H1 (cell line): ENCODE measurements at regions not wholly inside any gene's neighbourhood (a gene's known extent, or its start where the extent isn't known, plus 50 kb on each side); places are given as distances from the start of the nearest gene placed in this dataset.

ENCODE experiments used
- CTCF ChIA-PET: fragments of 300-600 bp; sonication (Branson Sonifier 250); formaldehyde crosslinking; loops from one replicate; lab custom pipeline; 2021; ENCODE audit not compliant: partially characterized antibody; lab: Charles Lee
- POLR2A ChIA-PET: fragments of 300-600 bp; sonication (Branson Sonifier 250); formaldehyde crosslinking; loops from one replicate; lab custom pipeline; 2021; ENCODE audit warnings: inconsistent platforms; ENCODE audit not compliant: partially characterized antibody; lab: Charles Lee
- DNase-seq, 2 experiments: peaks; one replicate each; pipeline versions ENCODE4 v3.0.0 to v3.0.0-alpha.2; 2010 to 2022; ENCODE audit warnings: low spot score in 2 of 2, low read depth in 1 of 2, mixed read lengths in 1 of 2
- FAIRE-seq: peaks from 2 replicates; lab custom pipeline; 2011; peaks lifted over from hg19 to GRCh38; lab: Jason Lieb, UNC
- H2AFZ ChIP-seq: 2 replicates; pipeline ENCODE4 v1.8.1; 2012; ENCODE audit warnings: low read length, inconsistent platforms
- H2AK5ac ChIP-seq: 2 replicates; pipeline ENCODE4 v1.6.1; 2013; ENCODE audit warnings: low read depth, low read length
- H2BK120ac ChIP-seq: replicated peaks from 2 replicates; pipeline ENCODE3; 2013; ENCODE audit warnings: low read depth, low read length, inconsistent platforms
- H2BK12ac ChIP-seq: 2 replicates; pipeline ENCODE4 v1.6.1; 2013; ENCODE audit warnings: low read depth, low read length
- H2BK15ac ChIP-seq: 2 replicates; pipeline ENCODE4 v1.6.1; 2013; ENCODE audit warnings: low read length
- H2BK20ac ChIP-seq: 2 replicates; pipeline ENCODE4 v1.6.1; 2013; ENCODE audit warnings: low read length
- H2BK5ac ChIP-seq: 2 replicates; pipeline ENCODE4 v1.6.1; 2013; ENCODE audit warnings: low read depth, low read length
- H3K14ac ChIP-seq: 2 replicates; pipeline ENCODE4 v1.6.1; 2013; ENCODE audit warnings: inconsistent platforms; ENCODE audit not compliant: insufficient read length
- H3K18ac ChIP-seq: 2 replicates; pipeline ENCODE4 v1.6.1; 2013; ENCODE audit warnings: low read length; ENCODE audit errors: extremely low read depth
- H3K23ac ChIP-seq: 2 replicates; pipeline ENCODE4 v1.6.1; 2013; ENCODE audit warnings: inconsistent platforms; ENCODE audit not compliant: insufficient read length
- H3K23me2 ChIP-seq: 2 replicates; pipeline ENCODE4 v1.6.1; 2013; ENCODE audit warnings: low read depth, low read length
- H3K27ac ChIP-seq: 2 replicates; pipeline ENCODE4 v1.6.1; 2011; ENCODE audit warnings: low read depth, low read length, inconsistent platforms
- H3K27me3 ChIP-seq, 4 experiments: replicated peaks in 1 of 4; 1 replicate in 1 of 4; 2 replicates in 3 of 4; pipeline versions ENCODE4 v1.6.1 to v1.8.1; 2011 to 2013; ENCODE audit warnings: low read length in 3 of 4, mild to moderate bottlenecking in 3 of 4, inconsistent platforms in 2 of 4, mixed read lengths in 2 of 4, moderate library complexity in 1 of 4; ENCODE audit not compliant: control insufficient read depth in 3 of 4, insufficient read depth in 3 of 4; ENCODE audit errors: extremely low read depth in 1 of 4
- H3K36me3 ChIP-seq, 4 experiments: 2 replicates each; pipeline versions ENCODE4 v1.6.1 to v1.8.1; 2011 to 2013; ENCODE audit warnings: mild to moderate bottlenecking in 4 of 4, low read length in 3 of 4, moderate library complexity in 2 of 4, control low read depth in 1 of 4, inconsistent platforms in 1 of 4; ENCODE audit not compliant: insufficient read depth in 4 of 4, control insufficient read depth in 2 of 4
- H3K4ac ChIP-seq: replicated peaks from 2 replicates; pipeline ENCODE3; 2013; ENCODE audit warnings: low read length, low read depth, mixed read lengths, inconsistent platforms; ENCODE audit not compliant: insufficient read length
- H3K4me1 ChIP-seq, 4 experiments: replicated peaks in 1 of 4; 1 replicate in 1 of 4; 2 replicates in 3 of 4; pipeline versions ENCODE4 v1.6.1 to v1.8.1; 2011 to 2013; ENCODE audit warnings: low read length in 3 of 4, inconsistent platforms in 2 of 4, mixed read lengths in 1 of 4; ENCODE audit not compliant: insufficient read depth in 4 of 4, control insufficient read depth in 3 of 4
- H3K4me2 ChIP-seq, 2 experiments: 2 replicates each; pipeline versions ENCODE4 v1.6.1 to v1.8.1; 2011 to 2013; ENCODE audit warnings: low read depth in 2 of 2, low read length in 2 of 2, control low read depth in 1 of 2, inconsistent platforms in 1 of 2, mild to moderate bottlenecking in 1 of 2; ENCODE audit not compliant: insufficient read depth in 1 of 2
- H3K4me3 ChIP-seq, 4 experiments: fragments of 200-600, 300-600 bp in 1 of 4; sonication (generic), shearing (Covaris generic), sonication (Bioruptor Twin) in 1 of 4; 2 replicates each; pipeline versions ENCODE4 v1.5.1 to v1.8.1; 2011 to 2016; ENCODE audit warnings: low read length in 4 of 4, low read depth in 3 of 4, control low read depth in 2 of 4, inconsistent platforms in 2 of 4, mild to moderate bottlenecking in 2 of 4, mixed read lengths in 1 of 4, moderate library complexity in 1 of 4; ENCODE audit not compliant: insufficient read depth in 2 of 4; ENCODE audit errors: extremely low read depth in 1 of 4
- H3K56ac ChIP-seq: replicated peaks from 2 replicates; pipeline ENCODE3; 2013; ENCODE audit warnings: low read depth, mild to moderate bottlenecking, mixed read lengths, low read length, inconsistent platforms; ENCODE audit not compliant: insufficient read length
- H3K79me1 ChIP-seq: 2 replicates; pipeline ENCODE4 v1.6.1; 2013; ENCODE audit warnings: low read depth, low read length, control low read depth
- H3K79me2 ChIP-seq, 2 experiments: 2 replicates each; pipeline versions ENCODE4 v1.6.1 to v1.8.1; 2012 to 2013; ENCODE audit warnings: low read length in 2 of 2, mild to moderate bottlenecking in 2 of 2, inconsistent platforms in 1 of 2; ENCODE audit not compliant: insufficient read depth in 2 of 2, control insufficient read depth in 1 of 2
- H3K9ac ChIP-seq, 4 experiments: replicated peaks in 1 of 4; 1 replicate in 1 of 4; 2 replicates in 3 of 4; pipeline versions ENCODE4 v1.6.1 to v1.8.1; 2011 to 2013; ENCODE audit warnings: low read depth in 3 of 4, low read length in 3 of 4, control low read depth in 2 of 4, mild to moderate bottlenecking in 2 of 4, moderate library complexity in 2 of 4, inconsistent platforms in 1 of 4; ENCODE audit errors: extremely low read depth in 1 of 4
- H3K9me3 ChIP-seq, 2 experiments: 2 replicates each; pipeline versions ENCODE4 v1.6.1 to v1.8.1; 2012 to 2013; ENCODE audit warnings: mild to moderate bottlenecking in 2 of 2, moderate library complexity in 2 of 2, control low read depth in 1 of 2, inconsistent platforms in 1 of 2, low read depth in 1 of 2, low read length in 1 of 2, mixed read lengths in 1 of 2; ENCODE audit not compliant: insufficient read depth in 2 of 2
- H4K20me1 ChIP-seq, 2 experiments: replicated peaks in 1 of 2; 2 replicates each; pipeline versions ENCODE3 to v1.8.1; 2011 to 2013; ENCODE audit warnings: inconsistent platforms in 2 of 2, low read length in 2 of 2, mild to moderate bottlenecking in 1 of 2; ENCODE audit not compliant: insufficient read depth in 2 of 2, control insufficient read depth in 1 of 2
- H4K5ac ChIP-seq: 2 replicates; pipeline ENCODE4 v1.6.1; 2013; ENCODE audit warnings: low read length, low read depth, mixed read lengths, inconsistent platforms; ENCODE audit not compliant: insufficient read length
- H4K8ac ChIP-seq: 2 replicates; pipeline ENCODE4 v1.8.0; 2013; ENCODE audit warnings: mild to moderate bottlenecking, moderate library complexity, low read length, inconsistent platforms; ENCODE audit not compliant: insufficient read depth; ENCODE audit errors: extremely low read depth
- H4K91ac ChIP-seq: replicated peaks from 2 replicates; pipeline ENCODE3; 2013; ENCODE audit warnings: low read length, mixed read lengths, inconsistent platforms; ENCODE audit not compliant: insufficient read length
- ATF2 ChIP-seq: IDR thresholded peaks from 2 replicates; pipeline ENCODE4 v1.6.1; 2012; ENCODE audit warnings: low read length, inconsistent platforms
- CHD1 ChIP-seq: IDR thresholded peaks from 2 replicates; pipeline ENCODE4 v1.6.1; 2012; ENCODE audit warnings: low read depth, low read length, improper control_type of control experiment
- CREB1 ChIP-seq: IDR thresholded peaks from 2 replicates; pipeline ENCODE4 v1.6.1; 2012; ENCODE audit warnings: inconsistent platforms
- EGR1 ChIP-seq: IDR thresholded peaks from 2 replicates; pipeline ENCODE4 v1.6.1; 2011; ENCODE audit warnings: low read depth, low read length, borderline replicate concordance
- KDM4A ChIP-seq: IDR thresholded peaks from one replicate; pipeline ENCODE4 v1.7.1; 2012; ENCODE audit warnings: low read depth, mild to moderate bottlenecking, moderate library complexity, low read length, inconsistent platforms; ENCODE audit not compliant: severe bottlenecking
- RFX5 ChIP-seq: IDR thresholded peaks from 2 replicates; pipeline ENCODE4 v1.6.1; 2011; ENCODE audit warnings: low read depth, low read length, improper control_type of control experiment, borderline replicate concordance
- RXRA ChIP-seq: IDR thresholded peaks from 2 replicates; pipeline ENCODE4 v1.6.1; 2011; ENCODE audit warnings: low read depth, mild to moderate bottlenecking, low read length, moderate library complexity; ENCODE audit not compliant: insufficient read depth
- SP1 ChIP-seq: IDR thresholded peaks from 2 replicates; pipeline ENCODE4 v1.6.1; 2011; ENCODE audit warnings: low read depth, low read length
- SP4 ChIP-seq: IDR thresholded peaks from 2 replicates; pipeline ENCODE4 v1.6.1; 2012; ENCODE audit warnings: low read length, inconsistent platforms
- WGBS, 2 experiments: shearing (Covaris generic) in 1 of 2; methylation state at CpG; one replicate each; pipeline versions ENCODE4 v1.1.6 to v1.1.7; 2013 to 2015; ENCODE audit warnings: low lambda C conversion rate in 2 of 2, mixed read lengths in 2 of 2, inconsistent platforms in 1 of 2, low coverage in 1 of 2, missing lambda C conversion rate in 1 of 2; ENCODE audit not compliant: insufficient replicate concordance in 2 of 2, insufficient coverage in 1 of 2, insufficient read length in 1 of 2; ENCODE audit errors: extremely low coverage in 1 of 2, missing lambda C conversion rate in 1 of 2; 5-methylcytosine and 5-hydroxymethylcytosine counted together

GRCh38 chr12:66767536-66767935, 88.7 kb upstream of the GRIP1 start:
- Histone ChIP-seq H3K4me2 (no peak overlapping the region), H2BK15ac (no peak overlapping the region), H3K56ac (no peak overlapping the region), H3K23me2 (no peaks in the 10 kb centered on the region), H3K27ac (no peak overlapping the region), H3K23ac (no peak overlapping the region), H3K79me2 (no peaks in the 10 kb centered on the region), H3K9ac (no peak overlapping the region), H3K4me3 (no peak overlapping the region), H3K18ac (no peak overlapping the region), H3K14ac (no peak overlapping the region), H2BK20ac (no peak overlapping the region), H3K27me3 (no peaks in the 10 kb centered on the region), H2BK5ac (no peak overlapping the region), H3K36me3 (no peaks in the 10 kb centered on the region), H3K4me1 (peaks cover 0 to 4% (median under 1%) of the 10 kb centered on the region in 4 experiments; a peak in 1 of 7 replicates), H3K79me1 (no peaks in the 10 kb centered on the region; the same call in 1 of the 2 replicates), H4K20me1 (no peaks in the 10 kb centered on the region), H2BK120ac (no peak overlapping the region), H3K9me3 (no peaks in the 10 kb centered on the region), H2BK12ac (no peak overlapping the region), H3K4ac (no peak overlapping the region), H4K8ac (no peak overlapping the region), H2AK5ac (no peak overlapping the region), H2AFZ (no peak overlapping the region), H4K5ac (no peak overlapping the region), H4K91ac (no peak overlapping the region)
- 86% methylated on average over 7 of the region's 7 CpGs; no CpG with 5 or more reads in 1 of the 2 experiments for WGBS, 2 experiments
- DNase-seq (no peak), FAIRE-seq (no peak)
- CTCF ChIA-PET, result interaction anchor here (0.9 kb wide), 1 partner anchor 21 kb away, joined by 5 read pairs; no protein-coding TSS in a partner anchor
- POLR2A ChIA-PET, result no interaction called here
- TF ChIP-seq RFX5 (no peak), CREB1 (no peak), ATF2 (no peak), SP4 (no peak), CHD1 (no peak), EGR1 (no peak), SP1 (no peak), KDM4A (no peak), RXRA (no peak)
